Middle frontal gyrus (tissue), 1 donor: ENCODE measurements at regions not wholly inside any gene's neighbourhood (a gene's known extent, or its start where the extent isn't known, plus 50 kb on each side); places are given as distances from the start of the nearest gene placed in this dataset.

Experiments used
- DNase-seq: peaks from one replicate; pipeline ENCODE4 v3.0.0-alpha.2; 2015; ENCODE audit warnings: low spot score; ENCODE audit errors: extremely low spot score

DNA sequence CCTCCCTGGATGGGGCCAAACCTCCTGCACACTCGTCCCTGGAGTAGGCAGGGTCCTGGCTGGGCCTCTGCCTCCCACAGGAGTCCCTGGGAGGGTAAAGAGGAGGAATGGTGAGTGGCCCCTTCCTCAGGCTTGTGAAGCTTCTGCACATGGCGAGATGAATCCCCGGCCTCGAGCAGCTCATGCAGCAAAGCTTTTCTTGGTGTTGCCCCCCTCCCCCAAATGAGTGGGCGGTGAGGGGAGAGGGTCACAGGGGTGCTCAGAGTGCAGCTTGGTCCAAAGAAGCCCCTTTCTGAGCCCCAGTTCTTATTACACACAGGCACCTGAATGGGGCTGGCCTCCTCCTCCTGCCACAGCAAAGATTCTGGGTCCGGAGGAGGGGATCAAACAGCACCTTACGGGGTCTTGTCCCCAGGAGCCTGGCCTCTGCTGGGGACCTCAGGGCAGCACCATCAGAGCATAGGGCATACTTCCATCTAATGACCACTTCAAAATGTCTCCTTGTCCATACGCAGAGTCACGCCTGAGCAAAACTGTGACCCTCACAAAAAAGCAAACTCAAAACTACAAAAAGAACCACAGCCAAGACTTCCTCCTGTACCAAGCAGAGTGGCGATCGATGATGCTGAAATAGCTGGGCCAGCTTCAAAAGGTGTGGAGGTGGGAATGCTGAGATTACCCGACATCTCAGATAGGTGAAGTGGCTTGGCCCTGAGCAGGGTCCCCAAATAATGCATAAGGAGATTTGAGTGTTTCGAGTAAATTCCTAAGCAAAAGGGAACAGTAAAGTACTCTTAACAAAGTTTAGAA is 148.4 kb upstream of the TWIST2 start:
- no peak for DNase-seq

DNA sequence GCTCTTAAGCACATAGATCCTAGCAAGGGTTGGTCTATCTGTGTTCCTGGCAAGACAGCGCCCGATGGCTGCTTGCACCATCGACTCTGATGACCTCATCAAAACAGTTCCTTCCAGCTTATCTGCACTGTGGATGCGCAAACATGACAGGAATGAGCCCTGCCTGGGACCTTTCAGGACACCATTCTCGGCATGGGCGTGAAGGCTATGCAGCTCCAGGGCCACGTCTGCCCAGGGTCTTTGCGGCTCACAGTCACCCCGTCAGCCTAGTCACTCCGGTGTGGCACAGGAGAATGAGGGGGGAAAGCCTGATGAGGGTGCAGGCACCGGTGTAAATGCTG is 147.8 kb upstream of the TWIST2 start:
- no peak for DNase-seq

GRCh38 chr2:238700506-238701340 is 147.2 kb upstream of the TWIST2 start:
- no peak for DNase-seq

- no peak for DNase-seq
These were observed 146.3 kb upstream of the TWIST2 start for GRCh38 chr2:238701341-238702206.

GRCh38 chr2:238702276-238703052 is 145.4 kb upstream of the TWIST2 start:
- no peak for DNase-seq

DNA sequence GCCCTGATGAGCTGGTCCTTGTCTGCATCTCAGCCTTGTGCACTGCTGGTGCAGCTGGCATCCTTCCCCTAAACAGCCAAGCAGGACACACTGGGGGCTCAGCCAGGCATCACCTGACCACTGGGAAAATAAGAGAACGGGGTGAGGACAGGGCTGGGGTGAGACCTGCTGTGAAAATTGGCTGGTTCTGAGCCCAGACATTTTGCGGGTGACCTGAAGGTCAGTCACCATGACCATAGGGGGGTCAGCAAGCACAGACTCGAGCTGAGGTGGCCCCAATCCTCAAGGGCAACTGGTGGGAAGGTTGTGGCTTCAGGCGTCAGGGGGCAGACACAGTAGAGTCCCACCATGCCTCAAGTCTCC is 144.9 kb upstream of the TWIST2 start:
- DNase-seq: no peak

- no peak for DNase-seq
These were observed 144.4 kb upstream of the TWIST2 start for GRCh38 chr2:238703436-238703835.

DNA sequence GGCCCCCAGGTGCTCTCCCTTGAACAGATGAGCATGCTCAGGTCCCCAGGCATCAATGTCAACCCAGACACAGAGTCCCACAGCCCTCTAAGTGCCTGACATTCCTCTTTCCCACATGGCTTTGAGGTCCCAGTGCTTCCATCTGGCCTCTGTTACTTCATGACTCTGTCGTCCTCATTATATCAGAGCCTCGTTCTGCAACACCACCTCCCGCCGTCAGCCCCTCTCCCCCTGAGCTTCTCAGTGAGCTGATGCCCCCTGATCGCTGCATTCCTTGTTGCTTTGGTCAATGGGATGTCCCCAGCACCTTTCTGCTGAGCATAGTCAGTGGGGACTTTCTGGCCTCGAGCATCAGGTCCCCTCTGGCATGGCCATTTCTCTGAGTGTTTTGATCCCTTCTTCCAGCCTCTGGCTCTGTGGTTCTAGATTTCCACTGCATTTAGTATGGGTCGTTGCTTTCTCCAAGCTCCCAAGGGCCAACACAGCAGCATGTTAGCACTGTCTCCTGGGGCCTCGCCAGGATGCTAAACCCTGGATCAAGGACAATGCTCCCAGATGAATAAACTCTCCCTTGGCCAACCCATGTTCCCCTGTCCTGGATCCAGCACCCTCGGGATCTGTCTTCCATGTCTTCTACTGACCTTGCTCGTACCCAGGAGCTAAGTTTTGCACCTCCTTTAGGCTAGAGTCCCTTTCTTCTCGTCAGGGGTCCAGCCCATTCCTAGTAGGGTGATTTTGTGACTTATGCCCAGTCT is 143.2 kb upstream of the TWIST2 start:
- DNase-seq: no peak

DNA sequence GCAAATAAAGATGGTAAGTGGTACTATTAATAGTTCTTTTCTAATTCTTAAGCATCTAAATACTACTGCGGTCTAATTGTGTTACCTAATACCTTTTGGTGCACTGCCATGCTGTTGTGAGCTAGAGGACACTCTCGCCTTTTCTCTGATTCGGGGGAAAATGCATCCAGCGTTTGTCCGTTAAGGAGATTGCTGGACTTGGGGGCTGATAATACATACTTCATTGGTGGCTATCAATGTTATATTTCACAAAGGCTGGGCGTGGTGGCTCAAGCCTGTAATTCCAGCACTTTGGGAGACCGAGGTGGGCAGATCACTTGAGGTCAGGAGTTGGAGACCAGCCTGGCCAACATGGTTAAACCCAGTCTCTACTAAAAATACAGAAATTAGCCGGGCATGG is 141.7 kb upstream of the TWIST2 start:
- no peak for DNase-seq

GRCh38 chr2:238706673-238707072 is 141.2 kb upstream of the TWIST2 start:
- no peak for DNase-seq

DNA sequence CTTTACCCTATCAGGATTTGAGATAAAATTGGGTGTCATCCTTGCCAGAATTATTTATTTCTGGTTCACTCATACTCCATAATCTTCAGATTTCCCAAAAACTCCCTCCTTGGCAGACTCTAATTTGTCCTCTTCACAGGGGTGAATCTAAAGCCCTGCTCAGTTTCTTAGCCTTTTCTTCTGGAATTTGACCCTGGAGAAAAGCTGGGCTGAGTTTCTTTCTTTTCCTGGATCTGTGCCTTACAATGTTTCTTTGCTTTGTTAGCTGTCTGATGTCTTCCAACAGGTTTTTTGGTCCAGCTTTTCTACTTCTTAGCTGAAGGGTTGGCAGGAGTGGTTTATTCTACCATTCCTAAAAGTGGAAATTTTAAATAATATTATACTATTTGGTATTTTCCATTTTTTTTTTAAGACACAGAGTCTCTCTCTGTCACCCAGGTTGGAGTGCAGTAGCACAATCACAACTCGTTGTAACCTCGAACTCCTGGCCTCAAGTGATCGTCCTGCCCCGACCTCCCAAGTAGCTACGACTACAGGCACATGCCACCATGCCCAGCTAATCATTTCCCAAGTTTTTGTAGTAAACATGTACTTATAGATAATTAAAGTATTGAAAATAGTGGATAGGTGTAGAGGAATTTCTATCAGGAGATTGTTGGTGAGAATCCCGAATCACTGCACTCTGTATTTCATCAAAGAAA is 138.4 kb upstream of the TWIST2 start:
- no peak for DNase-seq

DNA sequence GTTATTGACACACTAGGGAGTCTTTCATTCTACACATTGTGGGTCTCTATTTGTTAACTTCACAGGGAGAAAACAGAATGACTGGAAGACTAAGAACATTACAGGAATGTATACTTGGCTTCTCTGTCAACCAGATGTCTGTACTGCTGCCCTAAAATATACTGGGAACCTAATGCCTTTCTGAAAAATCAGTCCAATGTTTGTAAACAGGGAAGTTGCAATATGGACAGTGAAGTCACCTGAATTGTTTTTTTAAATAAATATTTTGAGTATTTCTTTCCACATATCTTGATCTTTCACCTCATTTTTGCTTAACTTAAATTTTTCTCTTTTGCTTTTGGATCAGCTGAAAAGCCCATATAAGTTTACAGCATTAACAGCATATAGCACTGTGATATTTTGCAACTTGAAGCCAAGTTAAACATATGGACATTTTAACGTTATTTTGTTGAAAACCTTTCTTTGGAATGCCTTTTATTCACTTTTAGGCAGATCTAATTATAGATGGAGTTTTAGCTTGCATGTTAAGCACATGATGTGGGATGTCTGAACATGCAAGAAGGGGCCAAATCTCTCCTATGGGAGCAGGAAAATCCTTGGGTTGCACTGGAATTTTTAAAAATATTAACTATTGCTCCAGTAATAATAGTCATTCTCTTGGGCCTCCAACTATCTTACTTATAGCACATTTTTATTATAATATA is 137.7 kb upstream of the TWIST2 start:
- DNase-seq: no peak

- DNase-seq: no peak
These were observed 137.1 kb upstream of the TWIST2 start for GRCh38 chr2:238710787-238711186.

DNA sequence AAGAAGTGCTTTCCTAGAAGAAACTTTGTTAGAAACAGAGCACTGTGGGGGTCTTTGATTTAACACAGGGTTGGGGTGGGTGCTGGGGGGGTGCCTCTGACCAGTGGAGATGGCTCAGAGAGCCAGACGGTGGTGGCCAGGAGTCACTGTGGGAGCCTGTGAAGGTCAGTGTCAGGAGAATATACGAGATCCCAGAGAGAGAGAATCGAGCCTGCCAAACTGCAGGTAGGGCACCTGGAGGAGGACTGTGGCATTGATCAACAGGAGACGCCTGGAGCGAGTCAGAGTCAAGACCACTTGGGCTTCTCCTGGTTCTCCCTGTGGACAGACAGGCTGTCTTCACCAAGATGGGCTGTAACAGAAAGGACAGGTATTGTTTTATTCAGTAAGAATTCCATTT is 136.5 kb upstream of the TWIST2 start:
- DNase-seq: no peak

GRCh38 chr2:238712011-238712410 is 135.9 kb upstream of the TWIST2 start:
- no peak for DNase-seq

DNA sequence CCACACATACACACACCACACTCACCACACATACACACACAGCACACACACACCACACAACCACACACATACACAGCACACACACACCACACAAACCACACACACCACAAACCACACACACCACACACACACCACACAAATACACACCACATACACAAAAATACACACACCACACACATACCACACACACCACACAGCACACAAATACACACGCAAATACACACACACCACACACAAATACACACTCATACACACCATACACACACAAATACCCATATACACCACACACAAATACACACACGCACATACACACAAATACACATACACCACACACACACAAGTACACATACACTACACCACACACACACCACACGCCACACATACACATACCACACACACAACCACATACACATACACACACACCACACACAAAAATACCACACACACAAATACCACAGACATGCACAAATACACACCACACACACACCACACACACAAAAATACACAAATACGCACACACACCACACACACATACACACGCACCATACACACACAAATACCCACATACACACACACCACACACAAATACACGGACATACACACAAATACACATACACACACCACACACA is 134.6 kb upstream of the TWIST2 start:
- DNase-seq: no peak

- DNase-seq: no peak
These were observed 133.8 kb upstream of the TWIST2 start for GRCh38 chr2:238714038-238714528.

- DNase-seq: no peak
These were observed 131.7 kb upstream of the TWIST2 start for GRCh38 chr2:238716171-238716570.
